GM23338 (cell line): ENCODE measurements at regions not wholly inside any gene's neighbourhood (a gene's known extent, or its start where the extent isn't known, plus 50 kb on each side); places are given as distances from the start of the nearest gene placed in this dataset.

ENCODE experiments used
- CREB1 ChIP-seq: fragments of 250-450 bp; sonication (Bioruptor Pico); IDR thresholded peaks from 2 replicates; pipeline ENCODE4 v1.5.0; 2020; ENCODE audit warnings: low read depth, mild to moderate bottlenecking, moderate library complexity
- CTCF ChIP-seq, 2 experiments: fragments of 200-600 bp in 1 of 2; sonication (generic) in 1 of 2; conservative IDR thresholded peaks; 2 replicates each; pipeline versions ENCODE4 v1.5.1 to v1.6.1; 2016 to 2017; ENCODE audit warnings: antibody characterized with exemption in 2 of 2, low read depth in 2 of 2, mild to moderate bottlenecking in 2 of 2, moderate library complexity in 1 of 2
- ETS1 ChIP-seq: IDR thresholded peaks from 2 replicates; pipeline ENCODE4 v1.6.1; 2016; ENCODE audit warnings: antibody characterized with exemption
- EZH2 ChIP-seq: fragments of 200-600 bp; sonication (generic); IDR thresholded peaks from one replicate; pipeline ENCODE4 v1.8.0; 2017; ENCODE audit warnings: antibody characterized with exemption, mild to moderate bottlenecking, low read depth; ENCODE audit not compliant: unreplicated experiment
- EZH2phosphoT487 ChIP-seq: fragments of 200-600 bp; sonication (generic); IDR thresholded peaks from one replicate; pipeline ENCODE4 v1.8.1; 2018; ENCODE audit warnings: antibody characterized with exemption; ENCODE audit not compliant: unreplicated experiment
- JUNB ChIP-seq: IDR thresholded peaks from one replicate; pipeline ENCODE4 v1.6.1; 2016; ENCODE audit warnings: antibody characterized with exemption; ENCODE audit not compliant: unreplicated experiment
- NANOG ChIP-seq: IDR thresholded peaks from 2 replicates; pipeline ENCODE4 v1.6.1; 2016; ENCODE audit warnings: antibody characterized with exemption, borderline replicate concordance
- POLR2AphosphoS5 ChIP-seq: IDR thresholded peaks from 2 replicates; pipeline ENCODE4 v1.6.1; 2016; ENCODE audit warnings: antibody characterized with exemption, low read depth
- REST ChIP-seq: IDR thresholded peaks from one replicate; pipeline ENCODE4 v1.6.1; 2018; ENCODE audit warnings: antibody characterized with exemption; ENCODE audit not compliant: unreplicated experiment
- STAT1 ChIP-seq: IDR thresholded peaks from one replicate; pipeline ENCODE4 v1.6.1; 2016; ENCODE audit warnings: antibody characterized with exemption; ENCODE audit not compliant: unreplicated experiment
- ZNF114 ChIP-seq: fragments of 250-450 bp; sonication (Bioruptor Pico); IDR thresholded peaks from 2 replicates; pipeline ENCODE4 v1.5.0; 2020; ENCODE audit warnings: mild to moderate bottlenecking, moderate library complexity
- TF ChIP-seq, protein P1 (sequence below): fragments of 250-450 bp; sonication (Bioruptor Pico); IDR thresholded peaks from 2 replicates; pipeline ENCODE4 v1.5.0; 2020; ENCODE audit warnings: mild to moderate bottlenecking, moderate library complexity

DNA sequence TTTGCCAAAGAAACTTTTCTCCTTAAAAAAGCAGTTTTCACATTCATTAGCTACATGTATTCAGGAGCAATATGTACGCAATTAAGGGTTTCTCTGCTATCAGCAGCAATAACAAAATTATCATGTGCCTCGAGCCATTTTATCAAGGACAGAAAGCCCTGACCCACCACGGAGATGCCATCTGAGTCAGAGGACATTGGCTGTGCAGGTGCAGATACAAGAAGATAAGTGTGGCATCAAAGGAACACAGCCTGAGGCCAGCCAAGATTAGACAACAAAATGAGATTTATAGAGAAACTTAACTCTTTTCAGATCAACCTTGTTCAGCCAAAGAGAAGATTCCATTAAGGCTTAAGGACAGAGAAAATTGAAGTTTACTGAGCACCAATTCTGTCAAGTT is 115.2 kb upstream of the LGSN start:
- TF ChIP-seq REST (no peak), CTCF (conservative IDR thresholded peaks at IDR 0.05; ENCODE audit: low read depth in 2 of 2) (no peak), POLR2AphosphoS5 (no peak), EZH2phosphoT487 (no peak), STAT1 (no peak), EZH2 (no peak), JUNB (no peak), NANOG (no peak), ETS1 (no peak), CREB1 (CRISPR knock-in tag) (no peak), ZNF114 (CRISPR knock-in tag) (no peak)
- TF ChIP-seq, protein P1, sequence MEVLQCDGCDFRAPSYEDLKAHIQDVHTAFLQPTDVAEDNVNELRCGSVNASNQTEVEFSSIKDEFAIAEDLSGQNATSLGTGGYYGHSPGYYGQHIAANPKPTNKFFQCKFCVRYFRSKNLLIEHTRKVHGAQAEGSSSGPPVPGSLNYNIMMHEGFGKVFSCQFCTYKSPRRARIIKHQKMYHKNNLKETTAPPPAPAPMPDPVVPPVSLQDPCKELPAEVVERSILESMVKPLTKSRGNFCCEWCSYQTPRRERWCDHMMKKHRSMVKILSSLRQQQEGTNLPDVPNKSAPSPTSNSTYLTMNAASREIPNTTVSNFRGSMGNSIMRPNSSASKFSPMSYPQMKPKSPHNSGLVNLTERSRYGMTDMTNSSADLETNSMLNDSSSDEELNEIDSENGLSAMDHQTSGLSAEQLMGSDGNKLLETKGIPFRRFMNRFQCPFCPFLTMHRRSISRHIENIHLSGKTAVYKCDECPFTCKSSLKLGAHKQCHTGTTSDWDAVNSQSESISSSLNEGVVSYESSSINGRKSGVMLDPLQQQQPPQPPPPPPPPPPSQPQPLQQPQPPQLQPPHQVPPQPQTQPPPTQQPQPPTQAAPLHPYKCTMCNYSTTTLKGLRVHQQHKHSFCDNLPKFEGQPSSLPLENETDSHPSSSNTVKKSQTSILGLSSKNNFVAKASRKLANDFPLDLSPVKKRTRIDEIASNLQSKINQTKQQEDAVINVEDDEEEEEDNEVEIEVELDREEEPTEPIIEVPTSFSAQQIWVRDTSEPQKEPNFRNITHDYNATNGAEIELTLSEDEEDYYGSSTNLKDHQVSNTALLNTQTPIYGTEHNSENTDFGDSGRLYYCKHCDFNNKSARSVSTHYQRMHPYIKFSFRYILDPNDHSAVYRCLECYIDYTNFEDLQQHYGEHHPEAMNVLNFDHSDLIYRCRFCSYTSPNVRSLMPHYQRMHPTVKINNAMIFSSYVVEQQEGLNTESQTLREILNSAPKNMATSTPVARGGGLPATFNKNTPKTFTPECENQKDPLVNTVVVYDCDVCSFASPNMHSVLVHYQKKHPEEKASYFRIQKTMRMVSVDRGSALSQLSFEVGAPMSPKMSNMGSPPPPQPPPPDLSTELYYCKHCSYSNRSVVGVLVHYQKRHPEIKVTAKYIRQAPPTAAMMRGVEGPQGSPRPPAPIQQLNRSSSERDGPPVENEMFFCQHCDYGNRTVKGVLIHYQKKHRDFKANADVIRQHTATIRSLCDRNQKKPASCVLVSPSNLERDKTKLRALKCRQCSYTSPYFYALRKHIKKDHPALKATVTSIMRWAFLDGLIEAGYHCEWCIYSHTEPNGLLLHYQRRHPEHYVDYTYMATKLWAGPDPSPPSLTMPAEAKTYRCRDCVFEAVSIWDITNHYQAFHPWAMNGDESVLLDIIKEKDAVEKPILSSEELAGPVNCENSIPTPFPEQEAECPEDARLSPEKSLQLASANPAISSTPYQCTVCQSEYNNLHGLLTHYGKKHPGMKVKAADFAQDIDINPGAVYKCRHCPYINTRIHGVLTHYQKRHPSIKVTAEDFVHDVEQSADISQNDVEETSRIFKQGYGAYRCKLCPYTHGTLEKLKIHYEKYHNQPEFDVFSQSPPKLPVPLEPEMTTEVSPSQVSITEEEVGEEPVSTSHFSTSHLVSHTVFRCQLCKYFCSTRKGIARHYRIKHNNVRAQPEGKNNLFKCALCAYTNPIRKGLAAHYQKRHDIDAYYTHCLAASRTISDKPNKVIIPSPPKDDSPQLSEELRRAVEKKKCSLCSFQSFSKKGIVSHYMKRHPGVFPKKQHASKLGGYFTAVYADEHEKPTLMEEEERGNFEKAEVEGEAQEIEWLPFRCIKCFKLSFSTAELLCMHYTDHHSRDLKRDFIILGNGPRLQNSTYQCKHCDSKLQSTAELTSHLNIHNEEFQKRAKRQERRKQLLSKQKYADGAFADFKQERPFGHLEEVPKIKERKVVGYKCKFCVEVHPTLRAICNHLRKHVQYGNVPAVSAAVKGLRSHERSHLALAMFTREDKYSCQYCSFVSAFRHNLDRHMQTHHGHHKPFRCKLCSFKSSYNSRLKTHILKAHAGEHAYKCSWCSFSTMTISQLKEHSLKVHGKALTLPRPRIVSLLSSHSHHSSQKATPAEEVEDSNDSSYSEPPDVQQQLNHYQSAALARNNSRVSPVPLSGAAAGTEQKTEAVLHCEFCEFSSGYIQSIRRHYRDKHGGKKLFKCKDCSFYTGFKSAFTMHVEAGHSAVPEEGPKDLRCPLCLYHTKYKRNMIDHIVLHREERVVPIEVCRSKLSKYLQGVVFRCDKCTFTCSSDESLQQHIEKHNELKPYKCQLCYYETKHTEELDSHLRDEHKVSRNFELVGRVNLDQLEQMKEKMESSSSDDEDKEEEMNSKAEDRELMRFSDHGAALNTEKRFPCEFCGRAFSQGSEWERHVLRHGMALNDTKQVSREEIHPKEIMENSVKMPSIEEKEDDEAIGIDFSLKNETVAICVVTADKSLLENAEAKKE, result no peak
